SK-N-SH (cell line): ENCODE measurements at regions not wholly inside any gene's neighbourhood (a gene's known extent, or its start where the extent isn't known, plus 50 kb on each side); places are given as distances from the start of the nearest gene placed in this dataset.
A peak's percentile ranks its signal among the peaks of the same experiment; 100 is the strongest.

Experiments used
- EP300 ChIP-seq, 2 experiments: IDR thresholded peaks; 2 replicates each; pipeline versions ENCODE4 v1.4.0 to v1.6.1; 2012; ENCODE audit warnings: borderline replicate concordance in 1 of 2, low read depth in 1 of 2, low read length in 1 of 2
- EZH2phosphoT487 ChIP-seq: fragments of 200-600 bp; sonication (generic); IDR thresholded peaks from 2 replicates; pipeline ENCODE4 v1.6.1; 2017; ENCODE audit warnings: low read depth, mixed run types, mild to moderate bottlenecking, antibody characterized with exemption, moderate library complexity, borderline replicate concordance
- MAX ChIP-seq: IDR thresholded peaks from 2 replicates; pipeline ENCODE4 v1.4.0; 2012; ENCODE audit warnings: low read depth
- RAD21 ChIP-seq: IDR thresholded peaks from 2 replicates; pipeline ENCODE4 v1.6.1; 2012; ENCODE audit warnings: mild to moderate bottlenecking, low read length
- REST ChIP-seq: IDR thresholded peaks from 2 replicates; pipeline ENCODE4 v1.6.1; 2012; ENCODE audit warnings: mild to moderate bottlenecking, low read depth, low read length, moderate library complexity
- RXRA ChIP-seq: IDR thresholded peaks from 2 replicates; pipeline ENCODE4 v1.4.0; 2012; ENCODE audit warnings: low read depth, mild to moderate bottlenecking, borderline replicate concordance
- TF ChIP-seq, protein P1 (sequence below): fragments of 150-350 bp; IDR thresholded peaks from 2 replicates; pipeline ENCODE4 v1.6.1; 2017; ENCODE audit warnings: antibody characterized with exemption, low read length, low read depth, borderline replicate concordance

- peak; percentile 70 for TF ChIP-seq MAX
- no peak for TF ChIP-seq EP300 (IDR thresholded peaks at IDR 0.05; ENCODE audit: borderline replicate concordance in 1 of 2, low read depth in 1 of 2, low read length in 1 of 2)
- no peak for TF ChIP-seq RXRA
- TF ChIP-seq, protein P1, sequence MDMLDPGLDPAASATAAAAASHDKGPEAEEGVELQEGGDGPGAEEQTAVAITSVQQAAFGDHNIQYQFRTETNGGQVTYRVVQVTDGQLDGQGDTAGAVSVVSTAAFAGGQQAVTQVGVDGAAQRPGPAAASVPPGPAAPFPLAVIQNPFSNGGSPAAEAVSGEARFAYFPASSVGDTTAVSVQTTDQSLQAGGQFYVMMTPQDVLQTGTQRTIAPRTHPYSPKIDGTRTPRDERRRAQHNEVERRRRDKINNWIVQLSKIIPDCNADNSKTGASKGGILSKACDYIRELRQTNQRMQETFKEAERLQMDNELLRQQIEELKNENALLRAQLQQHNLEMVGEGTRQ = no peak
- no peak for TF ChIP-seq RAD21
- TF ChIP-seq EZH2phosphoT487 = no peak
- TF ChIP-seq REST = no peak
Observed at GRCh38 chr6:30263734-30264133, 50.5 kb upstream of the TRIM26 start (continued).
